ENCODE measurements at regions not wholly inside any gene's neighbourhood (a gene's known extent, or its start where the extent isn't known, plus 50 kb on each side); places are given as distances from the start of the nearest gene placed in this dataset.

- no peak for TF ChIP-seq CTCF (IDR thresholded peaks at IDR 0.05)
- TF ChIP-seq EZH2 (IDR thresholded peaks at IDR 0.05; ENCODE audit: borderline replicate concordance, insufficient read depth, low read depth, low read length, poor library complexity, severe bottlenecking) = no peak
Measured at GRCh38 chrX:53883196-53883595, 161.1 kb downstream of the PHF8 start.
